ENCODE measurements at regions not wholly inside any gene's neighbourhood (a gene's known extent, or its start where the extent isn't known, plus 50 kb on each side); places are given as distances from the start of the nearest gene placed in this dataset.
A peak's percentile ranks its signal among the peaks of the same experiment; 100 is the strongest.

GRCh38 chr3:160154596-160154995 lies 70.6 kb upstream of the C3orf80 start:
- no peak for ATAC-seq
- intact Hi-C loops (cut with DNase I, micrococcal nuclease) = no loop called here
- DNase-seq = no peak

GRCh38 chr3:160157321-160157720 lies 67.9 kb upstream of the C3orf80 start:
- no peak for DNase-seq
- intact Hi-C loops (cut with DNase I, micrococcal nuclease) = no loop called here
- no peak for ATAC-seq

GRCh38 chr3:160159341-160159740 lies 65.9 kb upstream of the C3orf80 start:
- DNase-seq (no peak), ATAC-seq (no peak)
- intact Hi-C loops (cut with DNase I, micrococcal nuclease) = no loop called here

- DNase-seq = no peak
- intact Hi-C loops (cut with DNase I, micrococcal nuclease) = loop anchor here in 1 of 2 donors (5.0 kb wide), 2 partner anchors 182 to 252 kb away; no protein-coding TSS in a partner anchor
- no peak for ATAC-seq
Observed at GRCh38 chr3:160159806-160160205, 65.4 kb upstream of the C3orf80 start.

GRCh38 chr3:160161921-160162320 lies 63.3 kb upstream of the C3orf80 start:
- DNase-seq = no peak
- ATAC-seq = no peak
- intact Hi-C loops (cut with DNase I, micrococcal nuclease) = loop anchor here in 1 of 2 donors (5.0 kb wide), 2 partner anchors 180 to 250 kb away; no protein-coding TSS in a partner anchor

GRCh38 chr3:160162440-160162839 lies 62.8 kb upstream of the C3orf80 start:
- ATAC-seq (no peak), DNase-seq (no peak)
- intact Hi-C loops (cut with DNase I, micrococcal nuclease) = loop anchor here in 1 of 2 donors (5.0 kb wide), 2 partner anchors 180 to 250 kb away; no protein-coding TSS in a partner anchor

GRCh38 chr3:160163229-160163878 lies 61.9 kb upstream of the C3orf80 start:
- intact Hi-C loops (cut with DNase I, micrococcal nuclease) = loop anchor here in 1 of 2 donors (5.0 kb wide), 2 partner anchors 179 to 249 kb away; no protein-coding TSS in a partner anchor
- ATAC-seq = no peak
- DNase-seq = no peak

GRCh38 chr3:160168246-160168645 lies 57.0 kb upstream of the C3orf80 start:
- peak; percentile 99 for ATAC-seq
- no peak for DNase-seq
- intact Hi-C loops (cut with DNase I, micrococcal nuclease) = no loop called here

GRCh38 chr3:160169139-160169976 lies 55.9 kb upstream of the C3orf80 start:
- intact Hi-C loops (cut with DNase I, micrococcal nuclease) = no loop called here
- no peak for ATAC-seq
- DNase-seq = no peak

GRCh38 chr3:160170409-160171370 lies 54.5 kb upstream of the C3orf80 start:
- intact Hi-C loops (cut with DNase I, micrococcal nuclease) = no loop called here
- ATAC-seq (no peak), DNase-seq (no peak)

GRCh38 chr3:160171813-160172212 lies 53.4 kb upstream of the C3orf80 start:
- intact Hi-C loops (cut with DNase I, micrococcal nuclease) = no loop called here
- no peak for DNase-seq
- no peak for ATAC-seq

- intact Hi-C loops (cut with DNase I, micrococcal nuclease) = no loop called here
- ATAC-seq = no peak
Observed at GRCh38 chr3:160174621-160175020, 50.6 kb upstream of the C3orf80 start.

More at GRCh38 chr3:160174621-160175020, 50.6 kb upstream of the C3orf80 start:
- DNase-seq = no peak

Measured in left colon (tissue), 2 donors.